HEK293 (cell line): ENCODE measurements at regions not wholly inside any gene's neighbourhood (a gene's known extent, or its start where the extent isn't known, plus 50 kb on each side); places are given as distances from the start of the nearest gene placed in this dataset.

Source experiments
- CTCF ChIP-seq: fragments of 450-650 bp; formaldehyde crosslinking; IDR thresholded peaks from 2 replicates; pipeline ENCODE4 v1.5.1; 2016; ENCODE audit warnings: missing biosample characterization, missing genetic modification characterization
- KLF10 ChIP-seq: fragments of 450-650 bp; IDR thresholded peaks from 2 replicates; pipeline ENCODE4 v1.5.1; 2018; ENCODE audit warnings: missing biosample characterization, mild to moderate bottlenecking, missing genetic modification characterization
- REST ChIP-seq: fragments of 450-650 bp; formaldehyde crosslinking; IDR thresholded peaks from 2 replicates; pipeline ENCODE4 v1.5.1; 2016; ENCODE audit warnings: missing biosample characterization, missing genetic modification characterization
- SP2 ChIP-seq: fragments of 450-650 bp; formaldehyde crosslinking; IDR thresholded peaks from 2 replicates; pipeline ENCODE4 v1.5.1; 2016; ENCODE audit warnings: missing biosample characterization, missing genetic modification characterization
- ZFP69B ChIP-seq: fragments of 450-650 bp; formaldehyde crosslinking; IDR thresholded peaks from 2 replicates; pipeline ENCODE4 v1.5.1; 2016; ENCODE audit warnings: missing biosample characterization, missing genetic modification characterization
- ZNF280D ChIP-seq: fragments of 450-650 bp; formaldehyde crosslinking; IDR thresholded peaks from 2 replicates; pipeline ENCODE4 v1.5.1; 2016; ENCODE audit warnings: missing biosample characterization, missing genetic modification characterization
- ZSCAN30 ChIP-seq: fragments of 450-650 bp; IDR thresholded peaks from 2 replicates; pipeline ENCODE4 v1.5.1; 2018; ENCODE audit warnings: missing biosample characterization, mild to moderate bottlenecking, missing genetic modification characterization, moderate library complexity

GRCh38 chr10:37710831-37711616 lies 146.4 kb downstream of the ZNF248 start:
- TF ChIP-seq REST (tag by site-specific recombination) (no peak), CTCF (tag by site-specific recombination) (no peak), ZFP69B (tag by site-specific recombination) (no peak), KLF10 (tag by site-specific recombination) (no peak), ZNF280D (tag by site-specific recombination) (no peak), SP2 (tag by site-specific recombination) (no peak), ZSCAN30 (tag by site-specific recombination) (no peak)
